ENCODE measurements at regions not wholly inside any gene's neighbourhood (a gene's known extent, or its start where the extent isn't known, plus 50 kb on each side); places are given as distances from the start of the nearest gene placed in this dataset.

DNA sequence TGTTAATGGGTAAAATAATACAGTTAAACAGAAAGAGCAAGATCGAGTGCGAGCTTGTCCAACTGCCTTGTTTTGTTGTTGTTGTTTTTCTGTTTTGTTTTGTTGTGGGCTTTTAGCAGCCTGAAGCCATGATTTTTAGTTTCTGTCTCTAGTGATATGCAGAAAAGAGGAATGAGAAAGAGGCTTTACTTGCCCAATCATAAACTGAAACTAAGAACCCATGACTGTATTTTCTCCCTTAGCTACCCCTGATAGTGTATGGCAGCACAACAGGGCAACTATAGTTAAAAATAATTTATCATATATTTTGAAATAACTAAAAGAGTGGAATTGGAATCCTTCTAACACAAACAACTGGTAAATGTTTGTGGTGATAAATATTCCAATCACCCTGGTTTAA, 493.9 kb downstream of the GLRX3 start:
- no peak for DNase-seq

- DNase-seq, result peak; percentile 6
Measured at GRCh38 chr10:130631142-130632096, 495.2 kb downstream of the GLRX3 start.

- DNase-seq, result no peak
Measured at GRCh38 chr10:130634816-130635215, 498.6 kb downstream of the GLRX3 start.

DNA sequence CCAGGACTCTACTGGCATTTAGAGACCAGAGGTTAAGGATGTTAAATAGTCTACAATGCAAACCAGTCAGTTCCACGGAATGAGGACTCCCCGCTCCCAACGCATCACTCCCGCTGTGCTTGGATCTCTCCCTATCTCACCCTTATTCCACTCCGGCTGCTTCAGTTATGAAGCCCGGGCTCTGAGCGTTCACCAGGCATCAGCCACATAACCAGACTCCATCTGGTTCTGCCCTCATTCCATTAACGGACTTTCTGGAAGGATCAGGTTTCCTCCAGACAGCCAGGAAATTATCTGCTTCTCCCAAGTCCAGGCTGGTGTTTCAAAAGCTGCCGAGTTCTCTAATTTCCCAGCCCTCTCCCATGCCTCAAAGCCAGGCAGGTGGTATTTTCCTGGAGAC, 499.3 kb downstream of the GLRX3 start:
- no peak for DNase-seq

DNA sequence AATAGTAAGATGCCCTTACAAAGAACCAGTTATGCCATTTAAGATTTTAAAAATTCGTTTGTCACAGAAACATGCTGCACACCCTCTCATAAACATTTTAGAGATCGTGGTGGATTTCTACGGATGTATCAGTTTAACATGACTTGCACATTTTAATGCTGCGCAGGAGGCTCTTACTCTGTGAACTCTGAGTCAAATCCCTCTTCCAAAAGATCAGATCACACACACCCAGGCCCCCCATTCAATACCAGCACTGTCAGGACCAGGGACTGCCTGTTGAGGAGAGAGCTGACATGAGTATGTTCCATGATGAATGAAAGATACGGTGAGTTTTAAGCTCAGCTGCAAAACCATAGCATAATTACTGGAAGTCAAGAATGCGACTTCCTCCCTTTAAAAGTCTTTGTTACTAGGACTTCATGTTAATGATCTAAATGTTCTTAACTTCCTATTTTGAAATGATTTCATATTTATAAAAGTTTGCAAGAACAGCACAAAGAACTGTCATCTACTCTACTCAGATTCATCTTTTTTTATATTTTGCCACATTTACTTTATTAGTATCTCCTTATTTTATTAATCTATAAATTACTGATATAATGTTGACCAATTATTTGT, 500.2 kb downstream of the GLRX3 start:
- DNase-seq, result no peak

GRCh38 chr10:130637089-130637676, 501.0 kb downstream of the GLRX3 start:
- no peak for DNase-seq

DNA sequence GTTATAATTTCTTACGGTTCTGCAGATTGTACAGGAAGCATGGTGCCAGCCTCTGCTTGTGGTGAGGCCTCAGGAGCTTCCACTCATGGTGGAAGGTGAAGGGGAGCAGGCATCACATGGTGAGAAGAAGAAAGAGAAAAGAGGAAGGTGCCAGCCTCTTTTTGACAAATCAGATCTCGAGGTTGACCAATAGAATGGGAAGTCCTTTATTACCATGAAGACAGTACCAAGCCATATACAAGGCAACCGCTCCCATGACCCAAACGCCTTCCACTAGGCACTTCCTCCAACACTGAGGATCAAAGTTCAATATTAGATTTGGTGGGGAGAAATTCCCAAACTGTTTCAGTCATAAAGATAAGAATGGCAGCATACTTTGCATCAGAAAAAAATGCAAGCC, 502.8 kb downstream of the GLRX3 start:
- DNase-seq, result no peak

DNA sequence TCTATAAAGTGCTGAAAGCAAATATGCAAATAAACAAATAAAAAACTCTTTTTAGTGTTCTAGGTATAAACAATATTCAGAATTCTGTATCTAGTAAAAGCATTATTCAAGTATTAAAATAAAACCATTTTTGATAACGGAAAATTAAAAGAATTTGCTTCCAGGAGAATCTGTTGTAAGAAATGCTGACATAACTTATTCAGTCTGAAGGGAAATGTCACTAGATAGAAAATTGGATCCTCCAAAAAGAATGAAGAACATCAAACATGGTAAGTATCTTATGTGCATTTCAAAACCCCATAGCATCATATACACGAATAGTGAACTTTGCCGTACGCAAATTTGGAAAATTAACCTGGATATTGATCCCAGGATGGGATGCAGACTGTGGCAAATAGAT, 506.7 kb downstream of the GLRX3 start:
- DNase-seq, result no peak

DNA sequence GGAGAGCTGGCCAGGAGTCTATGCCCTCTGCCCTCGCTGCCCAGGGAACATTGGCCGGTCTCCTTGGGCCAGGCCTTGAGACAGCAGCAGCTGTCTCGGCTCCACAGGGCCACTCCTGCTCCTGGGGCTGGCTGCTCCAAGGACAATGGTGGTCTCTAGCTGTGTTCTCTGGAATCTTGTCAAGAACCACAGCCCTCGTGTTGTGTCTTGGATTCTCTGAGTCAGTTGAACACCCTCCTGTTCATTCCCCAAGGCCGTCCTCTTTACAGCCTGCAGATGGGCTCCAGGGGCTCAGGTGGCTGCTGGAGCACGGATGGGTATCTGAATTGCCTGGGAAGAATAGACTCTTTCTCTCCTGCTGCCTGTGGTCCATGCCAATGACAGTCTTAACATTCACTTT, 511.1 kb downstream of the GLRX3 start:
- DNase-seq, result no peak

GRCh38 chr10:130648807-130649206, 512.6 kb downstream of the GLRX3 start:
- no peak for DNase-seq

DNA sequence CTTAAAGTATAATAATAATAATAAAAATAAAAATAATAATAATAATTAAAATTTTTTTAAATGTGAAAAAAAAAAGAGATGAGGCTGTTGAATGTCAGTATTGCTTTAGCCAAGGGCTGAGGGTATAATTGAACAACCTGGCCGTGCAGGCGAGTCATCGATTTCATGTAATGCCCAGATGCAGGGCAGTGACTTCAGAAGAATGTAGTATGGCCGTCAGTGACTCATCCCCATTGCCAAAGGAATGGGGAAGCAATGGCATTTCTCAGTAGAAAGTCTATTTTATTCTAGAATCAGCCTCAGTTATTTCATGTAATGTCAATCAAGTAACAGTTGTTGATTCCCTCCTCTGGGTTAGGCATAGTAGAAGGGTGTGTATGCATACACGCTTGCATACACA, 516.4 kb downstream of the GLRX3 start:
- DNase-seq, result no peak

- DNase-seq, result no peak
Measured at GRCh38 chr10:130652964-130653578, 516.9 kb downstream of the GLRX3 start.

GRCh38 chr10:130654726-130655125, 518.5 kb downstream of the GLRX3 start:
- no peak for DNase-seq

- no peak for DNase-seq
Measured at GRCh38 chr10:130655313-130656186, 519.4 kb downstream of the GLRX3 start.

- no peak for DNase-seq
Measured at GRCh38 chr10:130656187-130656575, 520.0 kb downstream of the GLRX3 start.

DNA sequence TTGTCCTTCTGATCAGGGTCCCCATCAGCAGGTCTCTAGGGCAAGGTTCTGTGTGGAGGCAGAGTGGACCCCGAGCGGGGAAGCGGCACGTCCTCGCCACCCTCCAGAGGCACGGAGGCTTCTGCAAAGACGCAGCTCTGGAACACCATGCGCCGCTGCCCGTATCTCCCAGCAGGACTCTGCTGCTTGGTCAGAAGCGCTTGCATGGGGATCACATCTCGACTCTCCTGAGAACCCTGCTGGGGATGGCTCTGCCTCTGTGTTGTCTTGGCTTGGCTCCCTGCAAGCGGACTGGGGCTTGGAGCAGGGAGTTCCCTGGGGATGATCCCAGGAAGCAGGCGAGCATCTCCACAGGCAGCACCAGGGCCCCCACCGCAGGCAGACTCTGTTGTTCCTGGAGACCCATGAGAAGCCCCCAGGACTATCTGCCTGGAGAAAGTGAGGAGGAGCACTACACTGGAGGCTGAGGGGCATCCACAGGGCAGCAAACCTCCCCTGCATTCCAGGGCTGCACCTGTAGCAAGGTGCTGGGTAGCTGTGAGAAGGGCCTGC, 520.5 kb downstream of the GLRX3 start:
- DNase-seq, result no peak

DNA sequence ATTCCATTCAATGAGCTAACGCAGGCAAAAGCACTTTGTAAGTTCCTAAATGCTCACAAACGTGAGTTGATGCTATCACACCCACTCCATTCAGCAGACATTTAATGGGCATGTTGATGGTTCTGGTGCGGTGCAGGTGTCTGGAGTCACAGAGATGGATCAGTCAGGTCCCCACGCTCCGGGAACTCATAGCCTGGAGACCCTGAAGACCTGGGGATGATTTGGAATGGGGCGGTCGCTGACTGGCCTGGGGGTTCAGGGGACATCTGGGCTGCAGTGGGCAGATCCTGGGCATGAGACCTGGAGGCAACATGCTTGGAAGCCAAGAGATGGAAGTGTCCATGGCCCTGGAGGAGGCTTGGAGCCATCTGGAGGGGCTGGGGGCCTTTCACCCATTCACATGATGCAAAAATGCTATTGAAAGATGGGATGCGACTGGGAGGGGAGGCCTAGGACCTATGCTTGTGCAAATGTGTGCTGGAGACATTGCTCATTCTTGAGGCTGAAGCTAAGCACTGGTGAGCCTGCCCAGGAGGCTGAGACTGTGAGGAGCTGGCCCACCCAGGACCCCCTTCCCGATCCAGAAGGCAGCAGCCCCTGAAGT, 522.6 kb downstream of the GLRX3 start:
- no peak for DNase-seq

- no peak for DNase-seq
Measured at GRCh38 chr10:130659528-130659927, 523.3 kb downstream of the GLRX3 start.

GRCh38 chr10:130660266-130660665, 524.1 kb downstream of the GLRX3 start:
- no peak for DNase-seq

- no peak for DNase-seq
Measured at GRCh38 chr10:130661419-130661818, 525.2 kb downstream of the GLRX3 start.

DNA sequence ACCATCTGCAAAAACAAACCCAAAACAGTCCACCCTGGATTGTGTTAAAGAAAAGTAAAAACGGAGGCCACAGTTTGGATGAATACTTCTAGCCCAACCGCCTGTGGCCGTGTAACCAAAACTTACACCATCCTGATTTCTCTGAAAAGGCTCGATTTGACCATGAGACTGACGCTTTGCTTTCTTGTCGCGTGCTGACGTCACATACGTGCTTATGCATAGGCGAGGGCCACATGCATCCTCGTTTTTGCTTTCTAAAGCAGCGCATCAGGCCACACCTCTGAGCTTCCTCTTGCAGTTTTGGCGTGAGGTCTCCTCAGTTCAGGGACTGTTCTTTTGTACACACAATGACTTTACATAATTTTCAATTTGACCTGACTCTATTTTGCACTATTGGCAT, 526.6 kb downstream of the GLRX3 start:
- DNase-seq, result no peak

- DNase-seq, result no peak
Measured at GRCh38 chr10:130664526-130664925, 528.3 kb downstream of the GLRX3 start.

Data from hindlimb muscle (tissue), 1 donor.